CD4-positive, alpha-beta T cell treated with Interleukin-12 subunit alpha and Interleukin-12 subunit beta, for 1 hour (primary cell): ENCODE measurements at regions not wholly inside any gene's neighbourhood (a gene's known extent, or its start where the extent isn't known, plus 50 kb on each side); places are given as distances from the start of the nearest gene placed in this dataset.

Experiments
- DNase-seq: peaks from one replicate; pipeline ENCODE4 v3.0.0-alpha.2; 2020

- DNase-seq = peak; percentile 66
Measured at GRCh38 chr17:79393358-79394052, 217.3 kb downstream of the RBFOX3 start.

- DNase-seq = no peak
Measured at GRCh38 chr17:79392598-79392997, 218.3 kb downstream of the RBFOX3 start.

DNA sequence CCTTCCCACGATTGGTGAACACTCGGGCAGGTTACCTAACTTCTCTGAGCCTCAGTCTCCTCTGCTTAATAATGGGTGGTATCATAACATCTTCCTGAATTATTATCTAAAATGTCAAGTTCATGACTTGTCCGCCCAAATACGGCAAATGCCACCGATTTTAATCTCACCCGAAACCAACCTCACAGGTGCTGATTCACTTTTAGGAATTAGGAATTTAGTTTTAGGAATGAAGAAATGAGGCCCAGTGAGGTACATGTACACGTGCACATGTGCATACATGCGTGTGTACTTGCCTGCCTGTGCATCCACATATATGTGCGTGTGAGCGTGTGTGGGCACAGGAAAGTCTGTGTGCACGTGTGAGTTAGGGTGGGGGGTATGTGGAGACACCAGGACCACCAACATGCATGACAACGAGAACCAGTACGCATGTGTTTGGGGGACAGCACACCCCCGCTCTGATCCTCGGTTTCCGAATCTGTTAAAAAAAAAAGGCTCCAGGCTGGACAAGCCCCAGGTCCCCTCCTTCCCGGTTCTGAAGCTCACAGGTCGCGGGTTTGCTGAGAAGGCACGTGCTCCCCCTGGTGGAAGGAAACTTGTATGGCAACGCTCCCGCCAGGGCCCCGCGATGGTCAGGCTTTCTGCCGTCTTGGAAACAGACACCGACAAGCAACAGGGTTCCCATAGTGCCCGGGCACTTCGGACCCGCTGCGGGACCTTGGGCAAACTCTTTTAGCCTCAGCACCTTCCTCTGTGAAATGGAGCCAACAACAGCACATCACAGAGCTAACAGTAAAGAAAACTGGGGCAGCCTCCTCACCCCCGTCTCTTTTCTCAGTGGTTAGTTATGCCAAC lies 219.2 kb downstream of the RBFOX3 start:
- DNase-seq = peak; percentile 63

GRCh38 chr17:79389896-79390295 lies 221.0 kb downstream of the RBFOX3 start:
- no peak for DNase-seq

GRCh38 chr17:79388556-79389295 lies 222.1 kb downstream of the RBFOX3 start:
- DNase-seq = no peak

DNA sequence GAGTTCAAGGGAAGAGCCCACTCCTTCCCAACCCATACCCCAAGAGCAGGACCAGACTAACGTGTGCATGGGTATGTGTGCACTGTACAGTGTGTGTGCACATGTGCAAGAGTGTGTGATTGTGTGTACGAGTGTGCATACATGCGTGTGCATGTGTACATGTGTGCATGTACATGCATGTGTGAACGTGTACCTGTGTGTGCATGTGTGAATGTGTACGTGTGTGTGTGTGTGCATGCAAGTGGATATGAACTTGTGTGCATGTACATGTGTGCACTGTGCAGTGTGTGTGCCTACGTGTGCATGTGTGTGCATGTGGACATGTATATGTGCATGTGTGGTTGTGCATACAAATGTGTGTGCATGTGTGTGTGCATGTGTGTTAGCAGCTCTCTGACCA lies 223.1 kb downstream of the RBFOX3 start:
- DNase-seq = no peak

DNA sequence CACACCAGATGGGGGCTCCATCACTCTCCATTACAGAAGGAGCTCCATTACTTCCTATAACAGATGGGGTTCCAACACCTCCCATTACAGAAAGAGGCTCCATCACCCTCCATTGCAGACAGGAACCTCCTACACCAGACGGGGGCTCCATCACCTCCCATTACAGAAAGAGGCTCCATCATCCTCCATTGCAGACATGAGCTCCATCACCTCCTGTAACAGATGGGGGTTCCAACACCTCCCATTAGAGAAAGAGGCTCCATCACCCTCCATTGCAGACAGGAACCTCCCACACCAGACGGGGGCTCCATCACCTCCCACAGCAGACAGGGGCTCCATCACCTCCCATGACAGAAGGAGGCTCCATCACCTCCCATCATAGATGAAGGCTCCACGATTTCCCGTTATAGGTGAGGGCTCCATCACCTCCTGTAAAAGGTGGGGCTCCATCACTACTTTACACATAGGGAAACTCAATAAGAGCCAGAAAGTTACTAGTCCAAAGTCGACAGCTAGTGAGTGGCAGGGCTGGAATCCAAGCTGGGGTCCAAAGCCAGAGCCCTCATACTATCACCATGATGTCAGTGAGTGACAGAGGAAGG lies 224.8 kb downstream of the RBFOX3 start:
- DNase-seq = no peak

GRCh38 chr17:79382313-79382712 lies 228.5 kb downstream of the RBFOX3 start:
- DNase-seq = no peak

- no peak for DNase-seq
Measured at GRCh38 chr17:79379700-79380445, 231.0 kb downstream of the RBFOX3 start.

GRCh38 chr17:79377230-79377786 lies 233.5 kb downstream of the RBFOX3 start:
- DNase-seq = no peak

- no peak for DNase-seq
Measured at GRCh38 chr17:79374807-79375206, 236.0 kb downstream of the RBFOX3 start.

GRCh38 chr17:79374087-79374689 lies 236.7 kb downstream of the RBFOX3 start:
- DNase-seq = no peak

- DNase-seq = no peak
Measured at GRCh38 chr17:79372470-79373238, 238.2 kb downstream of the RBFOX3 start.

DNA sequence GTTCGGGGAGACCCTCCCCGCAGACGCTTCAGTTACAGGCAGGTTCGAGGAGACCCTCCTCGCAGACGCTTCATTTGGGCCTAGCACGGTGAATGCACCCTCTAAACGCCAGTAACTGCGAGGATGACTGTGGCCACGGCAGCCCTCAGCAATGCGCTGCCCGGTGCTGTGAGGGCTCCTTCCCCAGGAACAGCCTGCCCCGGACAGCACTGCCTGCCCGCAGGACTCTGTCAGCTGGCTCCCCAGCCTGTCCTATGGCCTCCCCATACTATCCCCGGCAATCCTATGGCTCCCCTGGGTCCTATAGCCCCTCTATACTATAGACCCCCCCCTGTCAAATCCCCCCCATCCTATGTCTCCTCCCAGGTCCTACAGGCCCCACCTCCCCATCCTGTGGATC lies 238.9 kb downstream of the RBFOX3 start:
- DNase-seq = no peak

- DNase-seq = no peak
Measured at GRCh38 chr17:79370594-79370993, 240.3 kb downstream of the RBFOX3 start.

- DNase-seq = no peak
Measured at GRCh38 chr17:79370126-79370525, 240.7 kb downstream of the RBFOX3 start.

- no peak for DNase-seq
Measured at GRCh38 chr17:79369532-79369931, 241.3 kb downstream of the RBFOX3 start.

GRCh38 chr17:79369001-79369400 lies 241.8 kb downstream of the RBFOX3 start:
- no peak for DNase-seq

DNA sequence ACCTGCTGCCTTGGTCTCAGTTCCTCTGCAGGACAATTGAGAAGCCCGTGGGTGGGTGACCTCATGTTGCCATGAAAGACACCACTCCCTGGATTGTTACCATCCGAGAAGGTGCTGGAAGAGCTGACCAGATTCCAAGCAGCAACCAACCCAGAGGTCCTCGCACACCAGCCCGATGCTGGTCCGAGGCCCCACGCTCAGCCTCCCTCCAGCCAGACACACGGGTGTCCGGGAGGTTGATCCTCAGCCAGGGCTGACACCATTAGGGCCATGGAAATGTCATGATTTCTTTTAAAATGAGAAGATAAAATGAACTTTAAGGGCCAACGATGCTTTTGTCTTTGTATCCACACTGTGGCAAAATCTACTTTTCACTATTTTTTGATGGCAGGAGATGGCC lies 242.3 kb downstream of the RBFOX3 start:
- DNase-seq = no peak

DNA sequence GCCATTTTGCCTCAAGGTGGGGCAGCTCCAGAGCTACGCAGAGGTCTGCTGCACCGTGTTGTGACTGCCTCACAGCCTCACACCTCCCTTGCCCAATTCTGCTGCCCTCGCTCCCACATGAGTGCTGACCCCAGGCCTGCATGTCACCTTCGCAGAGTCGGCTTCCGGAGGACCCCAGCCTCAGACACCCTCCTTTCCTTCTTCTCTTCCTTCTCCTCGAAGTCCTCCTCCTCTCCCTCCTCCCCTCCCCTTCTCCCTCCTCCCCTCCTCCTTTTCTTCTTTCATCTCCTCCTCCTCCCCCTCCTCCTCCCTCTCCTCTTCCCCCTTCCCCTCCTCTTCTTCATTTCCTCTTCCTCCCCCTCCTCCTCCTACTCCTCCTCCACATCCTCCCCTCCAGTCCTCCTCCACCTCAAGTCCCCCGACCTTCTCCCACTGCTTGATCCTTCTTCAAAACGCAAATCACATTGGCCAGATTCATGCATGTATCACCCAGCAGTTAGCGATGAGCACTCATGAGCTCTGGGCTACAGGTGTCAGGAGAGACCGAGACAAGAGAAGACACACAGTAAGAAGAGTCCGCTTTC lies 243.8 kb downstream of the RBFOX3 start:
- DNase-seq = no peak
